Ammon's horn (tissue), 1 donor: ENCODE measurements at regions not wholly inside any gene's neighbourhood (a gene's known extent, or its start where the extent isn't known, plus 50 kb on each side); places are given as distances from the start of the nearest gene placed in this dataset.

Source experiments
- DNase-seq: peaks from one replicate; pipeline ENCODE4 v3.0.0-alpha.2; 2016; ENCODE audit warnings: low spot score

- DNase-seq, result no peak
Observed at GRCh38 chr6:105587349-105588122, 184.7 kb upstream of the PREP start.

- no peak for DNase-seq
Observed at GRCh38 chr6:105578179-105578707, 175.4 kb upstream of the PREP start.

GRCh38 chr6:105573556-105573955, 170.7 kb upstream of the PREP start:
- no peak for DNase-seq

GRCh38 chr6:105573138-105573537, 170.3 kb upstream of the PREP start:
- DNase-seq, result no peak

- DNase-seq, result no peak
Observed at GRCh38 chr6:105570416-105570815, 167.5 kb upstream of the PREP start.

- no peak for DNase-seq
Observed at GRCh38 chr6:105569706-105570105, 166.8 kb upstream of the PREP start.

- DNase-seq, result no peak
Observed at GRCh38 chr6:105568751-105569150, 165.9 kb upstream of the PREP start.

- no peak for DNase-seq
Observed at GRCh38 chr6:105568142-105568541, 165.3 kb upstream of the PREP start.

- no peak for DNase-seq
Observed at GRCh38 chr6:105567140-105567539, 164.3 kb upstream of the PREP start.

- no peak for DNase-seq
Observed at GRCh38 chr6:105566503-105566902, 163.6 kb upstream of the PREP start.

- DNase-seq, result no peak
Observed at GRCh38 chr6:105564121-105564902, 161.4 kb upstream of the PREP start.

GRCh38 chr6:105562027-105562426, 159.1 kb upstream of the PREP start:
- no peak for DNase-seq

GRCh38 chr6:105561486-105561885, 158.6 kb upstream of the PREP start:
- no peak for DNase-seq

GRCh38 chr6:105560611-105561066, 157.8 kb upstream of the PREP start:
- no peak for DNase-seq

- DNase-seq, result no peak
Observed at GRCh38 chr6:105557291-105557690, 154.4 kb upstream of the PREP start.

- DNase-seq, result no peak
Observed at GRCh38 chr6:105553171-105553570, 150.3 kb upstream of the PREP start.

- DNase-seq, result no peak
Observed at GRCh38 chr6:105550955-105551620, 148.2 kb upstream of the PREP start.

GRCh38 chr6:105546754-105547153, 143.9 kb upstream of the PREP start:
- no peak for DNase-seq

GRCh38 chr6:105545947-105546731, 143.3 kb upstream of the PREP start:
- DNase-seq, result no peak

GRCh38 chr6:105545228-105545920, 142.5 kb upstream of the PREP start:
- no peak for DNase-seq

- DNase-seq, result no peak
Observed at GRCh38 chr6:105539911-105540310, 137.0 kb upstream of the PREP start.
